H9 (cell line): ENCODE measurements at regions not wholly inside any gene's neighbourhood (a gene's known extent, or its start where the extent isn't known, plus 50 kb on each side); places are given as distances from the start of the nearest gene placed in this dataset.

Source experiments
- DNase-seq: peaks from one replicate; pipeline ENCODE4 v3.0.0-alpha.2; 2017
- H2AFZ ChIP-seq: one replicate; pipeline ENCODE4 v1.6.1; 2013; ENCODE audit warnings: mild to moderate bottlenecking, low read length, control low read depth, moderate library complexity
- H2AK5ac ChIP-seq: 2 replicates; pipeline ENCODE4 v1.6.1; 2013; ENCODE audit warnings: low read length, control low read depth, mixed read lengths; ENCODE audit not compliant: insufficient read length
- H2BK120ac ChIP-seq: one replicate; pipeline ENCODE4 v1.6.1; 2013; ENCODE audit warnings: low read depth, mild to moderate bottlenecking, low read length, control low read depth, inconsistent platforms; ENCODE audit not compliant: poor library complexity, severe bottlenecking
- H2BK12ac ChIP-seq: 2 replicates; pipeline ENCODE4 v1.6.1; 2013; ENCODE audit warnings: low read length, control low read depth, mixed read lengths, low read depth; ENCODE audit not compliant: insufficient read length
- H2BK15ac ChIP-seq: 2 replicates; pipeline ENCODE4 v1.6.1; 2013; ENCODE audit warnings: low read depth, low read length, control low read depth
- H2BK20ac ChIP-seq: one replicate; pipeline ENCODE4 v1.6.1; 2013; ENCODE audit warnings: low read depth, mild to moderate bottlenecking, low read length, control low read depth, inconsistent platforms; ENCODE audit not compliant: poor library complexity, severe bottlenecking
- H2BK5ac ChIP-seq: 2 replicates; pipeline ENCODE4 v1.6.1; 2013; ENCODE audit warnings: low read length, control low read depth, mixed read lengths; ENCODE audit not compliant: insufficient read length
- H3K14ac ChIP-seq: 2 replicates; pipeline ENCODE4 v1.6.1; 2013; ENCODE audit warnings: low read length, control low read depth; ENCODE audit not compliant: insufficient read depth
- H3K18ac ChIP-seq: 2 replicates; pipeline ENCODE4 v1.6.1; 2013; ENCODE audit warnings: low read depth, mild to moderate bottlenecking, mixed read lengths, low read length, control low read depth; ENCODE audit not compliant: insufficient read length
- H3K23ac ChIP-seq: 2 replicates; pipeline ENCODE4 v1.6.1; 2013; ENCODE audit warnings: low read length, control low read depth, mixed read lengths, low read depth; ENCODE audit not compliant: insufficient read length
- H3K23me2 ChIP-seq: 2 replicates; pipeline ENCODE4 v1.6.1; 2013; ENCODE audit warnings: low read depth, mild to moderate bottlenecking, mixed read lengths, low read length, control low read depth; ENCODE audit not compliant: insufficient read length, poor library complexity, severe bottlenecking
- H3K27ac ChIP-seq: 2 replicates; pipeline ENCODE4 v1.5.1; 2013; ENCODE audit warnings: low read length, control low read depth, mixed read lengths, low read depth; ENCODE audit not compliant: insufficient read length
- H3K27me3 ChIP-seq: 2 replicates; pipeline ENCODE4 v1.6.1; 2013; ENCODE audit warnings: low read length, control low read depth, inconsistent platforms; ENCODE audit not compliant: insufficient read depth
- H3K4ac ChIP-seq: 2 replicates; pipeline ENCODE4 v1.6.1; 2013; ENCODE audit warnings: low read depth, mild to moderate bottlenecking, control low read depth, inconsistent platforms, low read length, moderate library complexity
- H3K4me1 ChIP-seq: 2 replicates; pipeline ENCODE4 v1.6.1; 2013; ENCODE audit warnings: low read length, control low read depth, inconsistent platforms; ENCODE audit not compliant: insufficient read depth
- H3K4me2 ChIP-seq: 2 replicates; pipeline ENCODE4 v1.6.1; 2013; ENCODE audit warnings: low read length, control low read depth, mixed read lengths; ENCODE audit not compliant: insufficient read length, insufficient read depth
- H3K56ac ChIP-seq: 2 replicates; pipeline ENCODE4 v1.6.1; 2013; ENCODE audit warnings: low read depth, mild to moderate bottlenecking, mixed read lengths, low read length, control low read depth; ENCODE audit not compliant: insufficient read length
- H3K79me1 ChIP-seq: 2 replicates; pipeline ENCODE4 v1.6.1; 2013; ENCODE audit warnings: low read depth, mild to moderate bottlenecking, moderate library complexity, low read length, control low read depth, inconsistent platforms; ENCODE audit not compliant: insufficient read depth, poor library complexity, severe bottlenecking
- H3K79me2 ChIP-seq: 2 replicates; pipeline ENCODE4 v1.6.1; 2013; ENCODE audit warnings: low read length, control low read depth, inconsistent platforms; ENCODE audit not compliant: insufficient read depth
- H3K9ac ChIP-seq: 2 replicates; pipeline ENCODE4 v1.6.1; 2013; ENCODE audit warnings: low read length, control low read depth, mixed read lengths; ENCODE audit not compliant: insufficient read length; ENCODE audit errors: extremely low read depth
- H3K9me3 ChIP-seq: one replicate; pipeline ENCODE4 v1.6.1; 2013; ENCODE audit warnings: low read depth, low read length, inconsistent platforms; ENCODE audit not compliant: control insufficient read depth
- H3T11ph ChIP-seq: one replicate; pipeline ENCODE4 v1.6.1; 2013; ENCODE audit warnings: mild to moderate bottlenecking, low read length, control low read depth, inconsistent platforms
- H4K20me1 ChIP-seq: one replicate; pipeline ENCODE4 v1.6.1; 2013; ENCODE audit not compliant: control insufficient read depth, insufficient read length, insufficient read depth
- H4K5ac ChIP-seq: 2 replicates; pipeline ENCODE4 v1.6.1; 2013; ENCODE audit warnings: low read depth, mild to moderate bottlenecking, mixed read lengths, low read length, control low read depth; ENCODE audit not compliant: insufficient read length
- H4K8ac ChIP-seq: replicated peaks from 2 replicates; pipeline ENCODE4 v1.6.1; 2013; ENCODE audit warnings: low read length, control low read depth, mixed read lengths, low read depth; ENCODE audit not compliant: insufficient read length
- H4K91ac ChIP-seq: 2 replicates; pipeline ENCODE4 v1.6.1; 2013; ENCODE audit warnings: low read depth, mild to moderate bottlenecking, moderate library complexity, mixed read lengths, low read length, control low read depth; ENCODE audit not compliant: insufficient read length
- H3K27ac Mint-ChIP-seq, 3 experiments: 2 replicates in 2 of 3; 3 replicates in 1 of 3; pipeline ENCODE4 v1.8.0; 2020 to 2021; ENCODE audit warnings: mixed read lengths in 3 of 3, mild to moderate bottlenecking in 1 of 3, moderate library complexity in 1 of 3
- H3K27me3 Mint-ChIP-seq: 2 replicates; pipeline ENCODE4 v1.8.0; 2021; ENCODE audit warnings: low read depth, mild to moderate bottlenecking, moderate library complexity, mixed read lengths
- H3K36me3 Mint-ChIP-seq, 3 experiments: 2 replicates in 2 of 3; 3 replicates in 1 of 3; pipeline ENCODE4 v1.8.0; 2020 to 2021; ENCODE audit warnings: low read depth in 3 of 3, mixed read lengths in 3 of 3; ENCODE audit not compliant: insufficient read depth in 1 of 3
- H3K4me1 Mint-ChIP-seq, 2 experiments: 2 replicates each; pipeline ENCODE4 v1.8.0; 2020; ENCODE audit warnings: mixed read lengths in 2 of 2
- H3K4me3 Mint-ChIP-seq, 2 experiments: 2 replicates in 1 of 2; 3 replicates in 1 of 2; pipeline ENCODE4 v1.8.0; 2020 to 2021; ENCODE audit warnings: mild to moderate bottlenecking in 2 of 2, mixed read lengths in 2 of 2, moderate library complexity in 1 of 2
- H3K9me3 Mint-ChIP-seq, 2 experiments: 2 replicates in 1 of 2; 3 replicates in 1 of 2; pipeline ENCODE4 v1.8.0; 2020; ENCODE audit warnings: mild to moderate bottlenecking in 2 of 2, mixed read lengths in 2 of 2, moderate library complexity in 1 of 2
- CTCF ChIP-seq: fragments of 200-600 bp; sonication (generic); conservative IDR thresholded peaks from 3 replicates; pipeline ENCODE4 v1.8.0; 2021; ENCODE audit warnings: antibody characterized with exemption, mild to moderate bottlenecking
- WGBS: extraction: QIAGEN DNeasy Blood & Tissue Kit; methylation state at CpG from one replicate; pipeline ENCODE4 v1.1.7; 2013; ENCODE audit warnings: missing lambda C conversion rate, low lambda C conversion rate, mixed read lengths; ENCODE audit not compliant: insufficient read length; ENCODE audit errors: extremely low coverage; 5-methylcytosine and 5-hydroxymethylcytosine counted together

DNA sequence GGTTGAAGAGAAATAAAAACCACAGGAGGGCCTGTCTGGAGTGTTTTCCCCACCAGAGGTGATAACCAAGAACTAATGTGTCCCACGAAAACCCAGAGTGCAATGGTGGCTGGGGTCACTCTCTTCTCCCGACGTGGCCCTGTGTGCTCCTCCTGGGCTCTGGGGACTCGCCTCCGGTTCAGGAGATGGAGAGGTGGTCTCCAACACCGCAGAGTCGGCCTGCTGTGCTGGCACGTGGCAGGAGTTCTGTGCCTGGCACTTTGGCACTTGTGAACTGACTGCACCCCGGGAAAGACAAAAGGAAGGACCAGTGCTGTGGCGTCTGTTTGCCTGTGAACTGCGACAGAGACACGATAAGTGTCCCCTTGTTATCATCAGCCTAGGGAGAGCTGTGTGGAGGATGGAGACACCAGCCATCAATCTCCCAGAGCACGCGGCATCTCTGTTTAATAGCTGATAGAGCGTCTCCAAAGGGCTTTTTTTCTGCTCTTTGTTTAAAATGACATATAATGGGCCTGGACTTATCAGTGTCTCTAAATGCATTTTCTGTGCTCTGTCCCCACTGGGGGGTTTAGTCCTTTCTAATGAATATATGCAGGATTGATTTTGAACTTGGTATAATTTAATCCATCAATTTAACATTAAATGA, 98.3 kb downstream of the MRPL36 start:
- Histone ChIP-seq H2AFZ (no peak overlapping the region), H3K9me3 (no peaks in the 10 kb centered on the region), H3K23ac (no peak overlapping the region), H3K27ac (no peak overlapping the region), H3K4me1 (no peaks in the 10 kb centered on the region), H3K23me2 (no peaks in the 10 kb centered on the region), H3K56ac (no peak overlapping the region), H4K8ac (no peak overlapping the region), H3T11ph (no peak overlapping the region), H3K27me3 (no peaks in the 10 kb centered on the region), H2BK12ac (no peak overlapping the region), H3K4ac (no peak overlapping the region), H3K4me2 (no peak overlapping the region), H3K18ac (no peak overlapping the region), H3K79me1 (no peaks in the 10 kb centered on the region), H2BK20ac (no peak overlapping the region), H2BK5ac (no peak overlapping the region), H4K20me1 (no peaks in the 10 kb centered on the region), H4K5ac (no peak overlapping the region), H2AK5ac (no peak overlapping the region), H3K9ac (no peak overlapping the region), H3K14ac (no peak overlapping the region), H4K91ac (no peak overlapping the region), H2BK15ac (no peak overlapping the region), H3K79me2 (no peaks in the 10 kb centered on the region), H2BK120ac (no peak overlapping the region)
- Mint-ChIP-seq H3K27ac (no peak overlapping the region), H3K4me1 (peaks cover 16 to 18% of the 10 kb centered on the region in 2 experiments), H3K27me3 (peaks cover 22% of the 10 kb centered on the region), H3K4me3 (no peak overlapping the region), H3K36me3 (peaks cover 0 to 10% (median 6%) of the 10 kb centered on the region in 3 experiments; a peak in 4 of 7 replicates), H3K9me3 (peaks cover 8 to 10% of the 10 kb centered on the region in 2 experiments; a peak in 4 of 5 replicates)
- no CpG with 5 or more reads among the region's 15 CpGs for WGBS
- TF ChIP-seq CTCF = no peak
- no peak for DNase-seq
